Vagina (tissue), 2 donors: ENCODE measurements at regions not wholly inside any gene's neighbourhood (a gene's known extent, or its start where the extent isn't known, plus 50 kb on each side); places are given as distances from the start of the nearest gene placed in this dataset.

ENCODE experiments used
- CTCF ChIP-seq, 3 experiments: fragments of 450-650 bp in 2 of 3; fragments of 200-600 bp in 1 of 3; sonication (generic) in 1 of 3; IDR thresholded peaks; one replicate each; pipeline ENCODE4 v1.5.1; 2017 to 2019; ENCODE audit warnings: antibody characterized with exemption in 3 of 3, mild to moderate bottlenecking in 2 of 3, moderate library complexity in 2 of 3
- POLR2A ChIP-seq, 2 donors: fragments of 450-650 bp; IDR thresholded peaks; one replicate each; pipeline ENCODE4 v1.6.1; 2017; ENCODE audit warnings: antibody characterized with exemption in 2 of 2, mild to moderate bottlenecking in 2 of 2, moderate library complexity in 2 of 2
- POLR2AphosphoS5 ChIP-seq, 2 donors: sonication (generic); formaldehyde crosslinking; IDR thresholded peaks; one replicate each; pipeline ENCODE4 v1.9.0; 2017; ENCODE audit warnings: antibody characterized with exemption in 2 of 2, mild to moderate bottlenecking in 2 of 2, low read depth in 1 of 2; ENCODE audit not compliant: insufficient read depth in 1 of 2

- no peak for TF ChIP-seq CTCF (IDR thresholded peaks at IDR 0.05)
- no peak for TF ChIP-seq POLR2AphosphoS5 (IDR thresholded peaks at IDR 0.05; ENCODE audit: insufficient read depth in 1 of 2, low read depth in 1 of 2)
- TF ChIP-seq POLR2A (IDR thresholded peaks at IDR 0.05), result no peak
These were observed 65.2 kb upstream of the MARK1 start for GRCh38 chr1:220462752-220463151.
